Hematopoietic multipotent progenitor cell treated with erythropoietin and hydrocortisone succinate and interleukin-3 and kit ligand, for 17 days (in vitro differentiated cells): ENCODE measurements at regions not wholly inside any gene's neighbourhood (a gene's known extent, or its start where the extent isn't known, plus 50 kb on each side); places are given as distances from the start of the nearest gene placed in this dataset.
"Not testable (repeated sequence)": the region's sequence is repeated elsewhere in the genome, so short reads cannot be mapped to it uniquely, and the experiment has no call there.

Source experiments
- DNase-seq: peaks from one replicate; pipeline ENCODE4 v3.0.0-alpha.2; 2015; ENCODE audit warnings: low spot score

DNA sequence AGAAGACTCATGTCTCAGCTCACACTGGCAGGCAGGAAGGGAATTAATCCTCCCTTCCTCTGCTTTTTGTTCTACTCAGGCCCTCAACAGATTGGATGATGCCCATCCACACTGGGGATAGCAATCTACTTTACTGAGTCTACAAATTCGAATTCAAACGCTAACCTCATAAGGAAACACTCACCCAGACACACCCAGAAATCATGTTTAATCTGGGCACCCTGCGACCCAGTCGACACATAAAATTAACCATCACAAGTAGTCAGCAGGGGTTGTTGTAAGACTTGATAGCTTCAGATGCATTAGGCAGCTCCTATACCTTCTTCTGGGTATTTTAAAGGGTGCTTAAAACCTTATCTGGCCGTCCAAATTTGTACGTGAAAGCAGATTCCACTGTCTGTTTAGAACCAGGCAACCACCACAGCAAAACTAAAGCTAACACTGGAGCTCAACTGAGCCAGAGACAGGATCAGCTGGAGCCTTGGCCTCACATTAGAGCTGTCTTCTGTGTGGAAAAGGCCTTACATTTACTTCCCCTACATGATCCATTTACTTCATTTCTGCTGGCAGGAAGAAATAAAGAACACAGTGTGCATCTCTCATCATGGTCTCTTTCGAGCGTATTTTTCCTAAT, 407.3 kb upstream of the PPP2R3A start:
- DNase-seq, result no peak

DNA sequence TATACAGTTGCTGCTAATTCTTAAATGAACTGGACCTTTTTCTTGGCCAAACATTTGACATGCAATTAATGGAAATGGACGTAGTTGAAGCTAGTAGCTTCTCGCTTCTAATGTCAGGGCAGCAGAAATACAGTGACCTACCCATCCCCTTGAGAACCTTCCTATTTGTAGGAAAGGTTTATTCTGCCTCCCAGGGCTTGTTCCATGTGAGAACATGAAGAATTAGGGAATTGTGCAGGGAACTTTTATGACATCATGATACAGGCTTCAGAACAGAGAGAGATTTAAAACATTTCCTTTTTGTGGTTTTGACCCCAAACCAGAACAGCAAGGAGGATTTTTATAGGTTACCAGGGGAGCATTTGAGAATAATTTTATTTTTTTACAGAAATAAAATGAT, 406.6 kb upstream of the PPP2R3A start:
- no peak for DNase-seq

DNA sequence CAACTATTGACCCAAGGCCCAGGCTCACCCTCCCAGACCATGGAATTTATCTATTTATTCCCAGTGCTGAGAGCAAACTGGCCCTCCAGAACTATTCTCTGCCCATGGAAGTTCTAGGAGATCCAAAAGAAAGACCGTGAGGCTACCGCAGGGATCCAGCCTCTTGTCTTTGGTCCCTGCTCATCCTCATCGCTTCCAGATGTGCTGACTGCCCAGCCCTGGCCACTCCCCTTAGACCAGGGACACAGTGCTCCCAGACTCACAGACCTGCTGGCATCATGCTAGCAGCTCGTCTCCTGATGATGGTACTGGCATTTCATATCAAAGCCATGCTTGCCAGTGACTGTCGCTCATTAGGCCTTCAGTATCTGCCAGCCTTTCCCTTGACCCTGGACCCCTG, 405.7 kb upstream of the PPP2R3A start:
- no peak for DNase-seq

DNA sequence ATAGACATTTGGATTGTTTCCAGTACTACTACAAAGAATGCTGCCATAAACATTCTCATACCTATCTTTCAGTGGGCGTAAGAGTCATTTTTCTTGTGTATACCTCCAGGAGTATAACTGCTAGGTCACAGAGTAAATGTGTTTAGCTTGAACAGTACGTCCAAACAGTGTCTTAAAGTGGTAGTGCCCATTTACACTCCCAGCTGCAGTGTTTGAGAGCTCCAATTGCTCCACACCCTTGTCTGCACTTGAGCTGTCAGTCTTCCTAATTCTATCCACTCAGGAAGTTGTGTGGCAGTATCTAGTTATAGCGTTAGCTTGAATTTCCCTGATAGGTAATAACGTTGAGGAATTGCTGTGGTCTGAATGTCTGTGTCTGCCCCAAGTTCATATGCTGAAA, 404.7 kb upstream of the PPP2R3A start:
- DNase-seq, result no peak

DNA sequence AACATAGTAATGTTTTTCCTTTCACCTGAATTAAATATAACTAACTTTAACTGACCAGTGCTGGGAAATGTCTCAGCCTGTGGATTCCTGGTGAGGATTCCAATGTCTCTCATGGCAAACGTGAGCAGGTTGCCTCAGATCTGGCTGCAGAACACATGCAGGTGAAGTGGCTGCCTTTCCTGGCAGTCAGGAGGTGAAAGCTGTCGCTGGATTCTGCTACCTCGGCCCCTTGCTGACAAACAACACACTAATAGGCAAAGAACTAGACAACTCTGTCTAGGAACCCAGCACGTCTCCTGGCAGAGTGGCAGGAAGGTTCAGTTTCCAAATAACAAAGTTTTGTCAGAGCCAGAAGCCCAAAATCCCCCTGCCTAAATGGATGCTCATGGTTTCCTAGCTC, 400.8 kb upstream of the PPP2R3A start:
- no peak for DNase-seq

DNA sequence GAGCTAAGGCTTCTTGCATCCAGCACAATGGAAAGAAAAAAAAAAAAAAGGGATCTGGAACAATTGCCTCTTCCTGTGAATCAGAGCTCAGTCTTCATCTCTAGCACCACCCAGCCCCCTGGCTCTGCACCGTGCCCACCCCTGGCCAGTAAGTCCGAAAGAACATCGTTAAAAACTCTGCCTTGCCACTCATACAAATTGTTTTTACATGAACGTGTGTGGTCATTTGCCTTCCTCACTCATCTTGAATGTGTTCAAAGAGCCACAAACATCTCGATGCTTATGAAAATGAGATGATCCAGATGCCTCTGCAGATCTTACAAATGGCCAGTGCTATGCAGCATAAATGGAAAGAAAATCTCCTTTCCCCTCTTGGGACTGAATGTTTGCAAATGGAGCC, 400.0 kb upstream of the PPP2R3A start:
- DNase-seq, result no peak

DNA sequence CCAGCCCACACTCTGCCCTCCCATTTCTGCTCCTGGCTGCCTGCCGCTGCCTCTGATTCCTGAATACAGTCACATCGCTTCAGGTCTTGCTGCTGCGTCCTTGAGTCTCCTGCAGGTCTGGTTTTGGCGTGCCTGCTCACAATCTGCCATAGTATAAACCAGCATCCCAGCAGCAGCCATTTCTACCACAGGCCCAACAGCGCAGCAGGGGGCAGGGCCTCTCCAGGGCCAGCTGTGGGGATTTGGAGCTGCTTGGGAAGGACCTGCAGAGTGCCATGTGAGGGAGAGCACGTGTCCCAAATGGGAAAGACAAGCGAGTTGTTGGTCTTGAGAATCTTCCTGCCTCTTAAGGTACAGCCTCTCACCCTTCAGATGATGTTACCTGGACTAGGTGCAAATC, 398.3 kb upstream of the PPP2R3A start:
- no peak for DNase-seq

DNA sequence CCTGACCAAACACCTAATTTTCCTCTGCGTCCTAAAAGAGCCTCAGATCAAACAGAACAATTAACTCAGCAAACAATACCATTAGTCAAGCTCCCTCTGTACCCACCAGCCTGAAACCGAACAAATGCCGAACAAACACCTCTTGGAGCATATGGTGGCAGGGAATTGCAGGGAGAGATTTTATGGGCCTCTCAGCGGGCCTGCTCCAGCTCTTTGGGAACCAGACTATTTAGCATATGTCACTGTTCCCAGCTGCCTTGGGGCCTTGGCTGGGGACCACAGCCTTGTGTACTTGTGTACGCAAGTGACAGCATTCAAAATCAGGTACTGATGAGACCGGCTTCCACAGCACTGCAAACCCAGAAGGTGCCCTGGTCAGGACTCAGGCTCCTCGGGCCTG, 388.8 kb upstream of the PPP2R3A start:
- no peak for DNase-seq

DNA sequence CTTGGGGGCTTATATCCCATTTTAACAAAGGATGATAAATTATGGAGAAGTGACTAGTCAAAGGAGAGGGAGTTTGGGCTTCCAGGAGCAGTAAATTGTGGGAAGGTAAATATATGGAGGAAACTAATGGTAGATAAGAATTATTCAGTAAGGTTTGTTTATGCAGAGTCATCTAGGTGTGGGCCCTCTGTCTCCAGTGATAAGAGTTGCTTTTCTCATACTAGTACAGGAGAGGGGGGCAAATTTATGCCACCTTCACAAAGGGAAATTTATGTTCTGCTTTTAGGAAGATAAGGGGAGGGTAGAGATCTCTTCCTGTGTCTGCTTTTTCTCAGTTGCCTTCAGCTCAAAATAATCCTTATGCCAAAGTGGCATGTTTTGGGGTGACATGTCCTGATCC, 383.7 kb upstream of the PPP2R3A start:
- no peak for DNase-seq

DNA sequence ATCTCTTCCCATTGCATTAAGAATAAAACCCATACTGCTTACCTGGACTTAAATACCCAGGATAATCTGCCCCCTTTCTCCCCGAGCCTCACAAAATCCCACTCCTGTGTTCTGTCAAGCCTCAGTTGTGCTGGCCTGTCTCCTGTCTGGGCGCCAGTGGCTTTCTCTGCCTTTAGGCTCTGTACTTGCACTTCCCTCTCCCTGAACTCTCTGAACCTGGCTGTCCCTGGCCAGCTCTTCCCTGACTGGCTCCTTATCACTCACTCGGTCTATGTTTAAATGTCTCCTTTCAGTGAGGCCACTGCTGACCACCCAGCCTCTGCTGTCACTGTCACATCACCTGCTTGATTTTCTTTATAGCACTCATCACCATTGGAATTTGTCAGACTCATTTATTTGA, 382.7 kb upstream of the PPP2R3A start:
- DNase-seq, result no peak

DNA sequence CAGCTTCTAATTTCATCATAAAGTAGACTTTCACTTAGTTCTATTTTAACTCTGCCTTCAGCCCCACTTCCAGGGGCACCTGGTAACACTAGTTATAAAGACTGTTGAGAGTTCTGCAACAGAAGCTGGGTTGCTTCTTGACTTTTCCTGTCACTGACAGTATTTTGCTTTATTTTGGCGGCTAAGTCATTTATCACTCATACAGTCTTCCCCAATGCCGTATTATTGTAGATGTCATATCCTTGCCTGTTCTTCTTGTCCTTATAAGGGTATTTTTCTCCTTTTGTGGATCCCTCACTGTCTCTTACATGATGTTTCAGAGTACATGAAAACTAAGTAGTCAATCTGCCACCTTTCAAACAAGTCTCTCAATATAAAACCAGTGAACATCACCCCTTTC, 369.0 kb upstream of the PPP2R3A start:
- no peak for DNase-seq

DNA sequence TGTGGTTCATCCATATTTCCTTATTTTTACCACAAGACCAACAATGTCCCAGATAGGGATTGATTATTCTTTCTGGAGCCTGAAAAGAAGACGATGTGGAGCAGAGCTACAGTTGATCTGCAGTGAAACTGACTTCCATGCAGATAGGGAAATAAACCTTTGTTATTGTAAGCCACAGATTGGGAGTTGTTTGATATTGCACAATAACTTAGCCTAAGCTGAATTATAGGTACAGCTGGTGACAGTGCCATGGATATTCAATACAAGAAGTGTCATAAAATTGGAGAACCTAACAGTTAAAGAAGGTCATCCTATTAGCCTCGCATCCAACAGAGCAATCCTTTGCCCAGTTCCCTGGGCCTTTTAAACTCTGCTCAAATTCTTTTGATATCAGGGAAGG, 367.7 kb upstream of the PPP2R3A start:
- no peak for DNase-seq

DNA sequence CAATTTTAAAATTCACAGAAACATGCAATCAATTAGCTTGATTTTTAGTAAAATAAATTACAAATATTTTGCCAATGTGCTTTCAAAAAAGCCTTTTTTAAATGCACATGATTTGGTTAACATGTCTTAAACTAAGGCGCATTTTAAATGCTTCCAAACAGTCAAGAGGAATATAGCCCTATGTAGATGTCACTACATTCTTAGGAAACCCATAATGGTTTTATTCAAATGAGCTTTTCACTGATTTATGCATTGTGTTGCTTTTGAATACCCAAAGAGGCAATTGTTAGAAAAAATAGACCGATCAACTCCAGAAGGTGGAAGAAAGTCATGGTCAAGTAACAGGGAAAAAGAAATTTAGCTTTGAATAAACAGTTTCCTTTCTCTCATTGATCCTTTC, 366.9 kb upstream of the PPP2R3A start:
- DNase-seq, result no peak

DNA sequence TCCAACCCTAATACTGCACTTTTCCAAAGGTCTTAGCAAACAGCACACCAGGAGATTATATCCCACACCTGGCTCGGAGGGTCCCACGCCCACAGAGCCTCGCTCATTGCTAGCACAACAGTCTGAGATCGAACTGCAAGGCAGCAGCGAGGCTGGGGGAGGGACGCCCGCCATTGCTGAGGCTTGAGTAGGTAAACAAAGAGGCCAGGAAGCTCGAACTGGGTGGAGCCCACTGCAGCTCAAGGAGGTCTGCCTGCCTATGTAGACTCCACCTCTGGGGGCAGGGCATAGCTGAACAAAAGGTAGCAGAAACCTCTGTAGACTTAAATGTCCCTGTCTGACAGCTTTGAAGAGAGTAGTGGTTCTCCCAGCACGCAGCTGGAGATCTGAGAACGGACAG, 361.0 kb upstream of the PPP2R3A start:
- not testable (repeated sequence) for DNase-seq

DNA sequence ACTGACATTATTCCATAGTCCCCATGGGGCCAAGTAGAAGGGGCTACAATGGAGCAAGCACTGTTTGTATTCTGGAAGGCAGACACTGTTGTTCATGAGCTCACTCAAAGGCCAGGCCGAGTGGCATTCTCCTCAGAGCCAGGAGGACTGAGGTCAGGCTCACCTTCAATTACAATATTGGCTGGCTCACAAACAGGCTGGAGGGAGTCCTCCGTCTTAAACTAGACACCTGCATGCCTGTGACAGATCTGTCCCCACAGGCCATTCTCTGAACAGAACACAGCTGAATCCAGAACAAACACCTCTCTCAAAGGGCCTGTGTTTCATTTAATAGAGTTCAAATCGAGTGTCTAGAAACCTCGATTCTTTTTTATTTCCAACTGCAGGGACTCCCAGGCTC, 347.4 kb upstream of the PPP2R3A start:
- no peak for DNase-seq

DNA sequence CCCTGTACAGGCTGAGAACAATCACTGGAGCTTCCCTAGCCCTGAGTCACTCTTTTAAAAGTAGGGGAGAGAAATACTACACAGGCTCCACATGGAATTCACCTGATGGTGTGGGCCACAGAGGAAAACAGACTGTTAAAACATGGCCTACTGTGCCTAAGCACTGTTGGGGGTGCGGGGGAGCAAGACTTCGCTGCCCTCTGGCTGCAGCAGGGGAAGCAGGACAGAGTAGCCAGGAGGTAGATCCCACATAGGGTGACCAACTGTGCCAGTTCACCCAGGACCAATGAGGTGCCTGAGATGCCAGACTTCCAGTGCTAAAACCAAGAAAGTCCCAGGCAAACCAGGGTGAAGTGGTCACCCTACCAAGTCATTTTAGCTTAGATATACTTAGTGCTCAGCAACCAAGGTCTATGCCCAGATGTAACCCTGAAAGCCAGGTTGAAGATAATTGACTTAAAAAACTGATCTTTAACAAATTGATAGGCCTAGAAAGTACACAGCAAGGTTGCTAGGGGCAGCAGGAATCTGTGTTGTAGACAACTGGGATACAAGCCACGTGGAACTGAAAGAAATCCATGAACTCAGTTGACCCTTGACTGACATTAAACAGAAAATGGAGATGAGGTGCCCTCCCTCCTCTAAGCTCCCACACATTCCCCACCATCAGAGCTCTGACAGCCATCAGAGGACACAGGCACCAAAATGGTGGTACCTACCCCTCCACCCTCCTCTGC, 344.2 kb upstream of the PPP2R3A start:
- DNase-seq, result no peak

DNA sequence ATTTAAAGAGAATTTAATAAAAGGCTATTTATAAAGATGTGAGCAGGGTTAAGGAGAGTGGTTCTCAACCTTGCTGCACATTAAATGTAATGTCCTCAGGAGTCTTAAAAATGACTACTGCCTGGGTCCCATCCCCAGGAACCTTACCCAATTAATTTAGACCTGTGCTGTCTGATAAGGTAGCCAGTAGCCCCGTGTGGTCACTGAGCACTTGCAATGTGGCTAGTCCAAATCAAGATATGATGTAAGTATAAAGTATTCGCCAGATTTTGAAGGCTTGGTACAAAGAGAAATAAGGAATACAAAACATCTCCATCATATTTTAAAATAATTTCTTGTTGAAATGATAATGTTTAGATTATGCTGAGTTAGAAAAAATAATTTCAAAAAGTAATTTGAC, 343.3 kb upstream of the PPP2R3A start:
- no peak for DNase-seq

DNA sequence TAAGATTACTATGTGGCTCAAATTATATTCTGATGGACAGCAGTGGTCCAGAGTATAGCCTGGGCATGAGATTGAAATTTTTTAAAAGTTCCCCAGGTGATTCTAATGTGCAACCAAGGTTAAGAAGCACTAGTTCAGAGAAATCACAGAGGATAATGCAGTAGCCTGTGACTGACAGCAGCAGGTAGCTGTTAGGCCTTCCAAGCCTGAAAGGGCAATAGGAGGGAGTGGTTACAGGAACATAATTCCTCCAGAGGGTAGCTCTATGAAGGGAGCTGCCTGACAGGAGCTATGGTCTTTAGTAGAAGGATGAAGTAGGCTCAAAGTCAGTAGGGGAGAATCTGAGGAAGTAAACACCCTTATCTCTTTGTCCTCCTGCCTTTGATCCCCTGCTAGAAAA, 342.9 kb upstream of the PPP2R3A start:
- no peak for DNase-seq

DNA sequence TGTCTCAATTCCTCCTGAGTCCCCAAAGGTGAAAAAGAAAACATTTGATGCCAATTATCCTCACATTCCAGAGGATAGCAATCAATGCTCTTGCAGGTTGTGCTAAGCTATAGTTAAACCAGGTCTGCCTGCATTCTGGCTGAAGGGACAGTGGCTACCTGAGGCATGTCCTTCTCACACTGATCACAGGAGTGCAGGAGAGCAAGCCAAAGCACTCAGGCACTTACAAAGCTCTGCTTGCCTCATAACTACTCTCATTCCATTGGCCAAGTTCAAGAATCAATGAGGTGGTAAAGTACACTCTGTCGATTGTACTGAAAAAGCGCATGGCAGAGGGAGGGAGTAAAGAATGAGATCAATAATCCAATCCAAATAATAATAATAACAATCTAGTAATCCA, 342.0 kb upstream of the PPP2R3A start:
- no peak for DNase-seq

DNA sequence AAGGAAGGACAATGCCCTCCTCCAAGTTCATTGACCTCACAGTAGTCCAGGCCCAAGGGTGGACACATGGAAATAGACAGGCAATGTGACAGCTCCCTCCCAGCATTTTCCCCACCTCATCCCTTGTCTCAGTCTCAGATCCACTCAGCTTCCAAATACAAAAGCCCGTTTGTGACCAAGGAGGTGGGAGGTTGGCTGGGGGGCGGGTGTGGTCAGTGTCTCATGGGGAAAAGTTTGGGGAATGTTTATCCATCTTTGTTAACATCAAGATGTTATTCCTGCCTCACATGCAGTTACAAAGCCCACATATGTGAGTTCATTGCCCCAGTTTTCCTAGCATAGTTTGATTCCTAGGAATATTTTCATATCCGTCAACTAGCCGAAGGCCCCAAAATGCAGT, 338.5 kb upstream of the PPP2R3A start:
- DNase-seq, result no peak

DNA sequence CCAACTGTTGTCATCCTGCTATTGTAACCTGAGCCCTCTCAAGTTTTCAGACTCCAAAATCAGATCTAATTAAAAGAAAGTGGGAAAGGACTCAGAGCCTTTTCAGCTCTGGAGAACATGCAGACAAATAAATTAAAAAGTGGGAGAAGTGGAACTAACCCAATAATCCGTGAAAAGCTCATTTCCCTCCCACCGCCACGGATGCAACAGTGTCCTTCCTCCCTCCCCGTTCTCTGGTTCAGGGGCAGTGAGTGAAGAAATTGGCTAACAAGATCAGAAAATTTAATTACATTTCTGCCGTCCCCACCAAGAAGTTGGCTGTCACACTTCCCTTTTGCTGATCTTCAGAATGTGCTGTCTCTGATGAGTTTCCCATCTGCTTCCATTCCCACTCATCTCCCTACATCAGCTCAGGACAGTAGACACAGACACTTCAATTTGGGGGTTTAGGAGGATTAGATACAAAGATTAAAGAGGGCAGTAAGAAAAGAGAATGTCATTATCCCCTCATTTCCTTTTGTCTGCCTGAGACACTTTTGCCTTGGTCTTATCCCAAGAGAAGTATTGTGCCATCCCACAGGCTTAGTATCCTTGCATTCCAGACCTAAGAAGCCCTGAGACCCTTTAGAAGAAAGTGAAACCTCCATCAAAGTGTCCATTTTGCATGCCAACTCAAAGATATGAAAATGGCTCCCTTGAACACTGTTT, 335.7 kb upstream of the PPP2R3A start:
- no peak for DNase-seq

DNA sequence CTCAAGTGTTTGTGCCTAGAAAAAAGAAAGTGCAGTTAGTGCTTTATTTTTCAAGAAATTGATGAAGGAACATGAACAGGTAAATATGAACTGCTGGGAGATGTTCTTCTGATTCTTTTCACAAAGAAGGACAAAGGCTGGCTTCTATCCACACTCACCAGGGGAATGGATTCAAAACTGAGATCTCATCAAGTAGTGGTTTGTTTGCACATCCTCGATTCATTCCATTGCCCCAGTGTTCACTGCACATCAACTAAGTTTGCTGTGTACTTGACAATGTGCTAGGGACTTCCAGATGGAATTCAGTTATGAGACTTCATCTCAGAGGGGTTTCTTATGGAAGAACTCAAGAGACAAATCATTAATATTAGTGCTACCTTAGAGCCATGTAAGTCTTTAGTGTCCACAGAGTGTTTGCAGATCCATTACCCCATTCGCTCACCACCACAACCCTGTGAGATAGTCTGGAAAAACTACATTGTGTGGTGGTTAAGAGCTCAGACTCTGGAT, 332.9 kb upstream of the PPP2R3A start:
- DNase-seq, result no peak

DNA sequence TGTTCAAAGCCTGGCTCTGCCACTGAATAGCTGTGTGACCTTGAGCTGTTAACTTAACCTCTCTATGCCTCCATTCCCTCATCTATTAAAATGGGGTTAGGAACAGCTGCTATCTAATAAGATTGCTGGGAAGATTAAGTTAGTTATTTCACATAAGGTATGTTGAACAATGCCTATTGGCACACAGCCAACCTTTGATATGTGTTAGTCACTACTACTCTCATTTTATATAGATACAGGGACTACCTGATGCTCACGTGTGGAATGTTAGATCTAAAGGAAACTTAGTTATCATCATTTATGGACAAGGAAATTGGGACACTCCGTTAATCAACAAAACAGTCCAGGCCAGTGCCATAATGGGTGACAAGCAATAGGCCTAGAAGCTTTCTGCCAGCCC, 332.4 kb upstream of the PPP2R3A start:
- DNase-seq, result no peak
